ENCODE measurements at regions not wholly inside any gene's neighbourhood (a gene's known extent, or its start where the extent isn't known, plus 50 kb on each side); places are given as distances from the start of the nearest gene placed in this dataset.

GRCh38 chr16:66120656-66121055 lies 245.8 kb upstream of the CDH5 start:
- Mint-ChIP-seq H3K27me3 (ENCODE audit: insufficient read depth) (peaks cover 2% of the 10 kb centered on the region), H3K36me3 (ENCODE audit: low read depth) (no peaks in the 10 kb centered on the region), H3K4me1 (peaks cover 4% of the 10 kb centered on the region), H3K27ac (no peak overlapping the region), H3K4me3 (no peak overlapping the region), H3K9me3 (no peaks in the 10 kb centered on the region)
- H3K27me3 ChIP-seq (ENCODE audit: control insufficient read depth, insufficient read depth, low read length, poor library complexity, severe bottlenecking) = no peaks in the 10 kb centered on the region
- H3K4me3 ChIP-seq (ENCODE audit: low read length) = no peak overlapping the region
- H3K4me1 ChIP-seq (ENCODE audit: control insufficient read depth, insufficient read depth, low read length) = peaks cover 2% of the 10 kb centered on the region
- no peak overlapping the region for H3K9ac ChIP-seq (ENCODE audit: extremely low read depth, low read length, poor library complexity, severe bottlenecking)
- TF ChIP-seq CTCF (conservative IDR thresholded peaks at IDR 0.05) = no peak
- no peaks in the 10 kb centered on the region for H3K9me3 ChIP-seq (ENCODE audit: control insufficient read depth, low read length)
- DNase-seq = no peak
- no peak overlapping the region for H3K27ac ChIP-seq (ENCODE audit: low read depth, low read length)
- WGBS, 2 experiments (ENCODE audit: insufficient coverage in 1 of 2, insufficient read length in 1 of 2) = 77 to 100% methylated on average over 1 to 3 of the region's 3 CpGs
- H3K36me3 ChIP-seq (ENCODE audit: control insufficient read depth, insufficient read depth, low read length) = no peaks in the 10 kb centered on the region

GRCh38 chr16:66116163-66117002 lies 250.1 kb upstream of the CDH5 start:
- Histone ChIP-seq H3K4me1 (ENCODE audit: control insufficient read depth, insufficient read depth, low read length) (peaks cover 2% of the 10 kb centered on the region), H3K27ac (ENCODE audit: low read depth, low read length) (no peak overlapping the region), H3K36me3 (ENCODE audit: control insufficient read depth, insufficient read depth, low read length) (no peaks in the 10 kb centered on the region), H3K27me3 (ENCODE audit: control insufficient read depth, insufficient read depth, low read length, poor library complexity, severe bottlenecking) (no peaks in the 10 kb centered on the region), H3K4me3 (ENCODE audit: low read length) (no peak overlapping the region), H3K9me3 (ENCODE audit: control insufficient read depth, low read length) (no peaks in the 10 kb centered on the region), H3K9ac (ENCODE audit: extremely low read depth, low read length, poor library complexity, severe bottlenecking) (no peak overlapping the region)
- H3K4me1 Mint-ChIP-seq = peaks cover 4% of the 10 kb centered on the region
- no peak overlapping the region for H3K27ac Mint-ChIP-seq
- peaks cover 2% of the 10 kb centered on the region for H3K27me3 Mint-ChIP-seq (ENCODE audit: insufficient read depth)
- TF ChIP-seq CTCF (conservative IDR thresholded peaks at IDR 0.05) = no peak
- no peak for DNase-seq
- WGBS, 2 experiments (ENCODE audit: insufficient coverage in 1 of 2, insufficient read length in 1 of 2) = 84 to 95% methylated on average over 3 to 4 of the region's 4 CpGs
- no peak overlapping the region for H3K4me3 Mint-ChIP-seq
- no peaks in the 10 kb centered on the region for H3K9me3 Mint-ChIP-seq
- no peaks in the 10 kb centered on the region for H3K36me3 Mint-ChIP-seq (ENCODE audit: low read depth)

- DNase-seq = no peak
- Mint-ChIP-seq H3K27ac (no peak overlapping the region), H3K4me3 (no peak overlapping the region), H3K4me1 (peaks cover 4% of the 10 kb centered on the region), H3K9me3 (no peaks in the 10 kb centered on the region), H3K36me3 (ENCODE audit: low read depth) (no peaks in the 10 kb centered on the region), H3K27me3 (ENCODE audit: insufficient read depth) (peaks cover 2% of the 10 kb centered on the region)
- H3K4me1 ChIP-seq (ENCODE audit: control insufficient read depth, insufficient read depth, low read length) = peaks cover 2% of the 10 kb centered on the region
- H3K27ac ChIP-seq (ENCODE audit: low read depth, low read length) = no peak overlapping the region
- WGBS, 2 experiments (ENCODE audit: insufficient coverage in 1 of 2, insufficient read length in 1 of 2) = 88 to 100% methylated on average over 2 to 3 of the region's 3 CpGs
- H3K4me3 ChIP-seq (ENCODE audit: low read length) = no peak overlapping the region
- no peaks in the 10 kb centered on the region for H3K36me3 ChIP-seq (ENCODE audit: control insufficient read depth, insufficient read depth, low read length)
- H3K27me3 ChIP-seq (ENCODE audit: control insufficient read depth, insufficient read depth, low read length, poor library complexity, severe bottlenecking) = no peaks in the 10 kb centered on the region
- no peaks in the 10 kb centered on the region for H3K9me3 ChIP-seq (ENCODE audit: control insufficient read depth, low read length)
- no peak overlapping the region for H3K9ac ChIP-seq (ENCODE audit: extremely low read depth, low read length, poor library complexity, severe bottlenecking)
- peak; percentile 73 for TF ChIP-seq CTCF (conservative IDR thresholded peaks at IDR 0.05)
Observed at GRCh38 chr16:66115373-66115772, 251.1 kb upstream of the CDH5 start.

Measured in endodermal cell (in vitro differentiated cells).